ENCODE measurements at regions not wholly inside any gene's neighbourhood (a gene's known extent, or its start where the extent isn't known, plus 50 kb on each side); places are given as distances from the start of the nearest gene placed in this dataset.
"Not testable (repeated sequence)": the region's sequence is repeated elsewhere in the genome, so short reads cannot be mapped to it uniquely, and the experiment has no call there.

- no peak for TF ChIP-seq POLR2A (IDR thresholded peaks at IDR 0.05; ENCODE audit: low read length)
- no peak for TF ChIP-seq GATA1 (IDR thresholded peaks at IDR 0.05; ENCODE audit: low read depth, low read length)
- no peak for DNase-seq
Measured at GRCh38 chr6:845566-845965, 152.6 kb upstream of the EXOC2 start.

- TF ChIP-seq POLR2A (IDR thresholded peaks at IDR 0.05; ENCODE audit: low read length) (no peak), GATA1 (IDR thresholded peaks at IDR 0.05; ENCODE audit: low read depth, low read length) (no peak)
- no peak for DNase-seq
Measured at GRCh38 chr6:845101-845500, 152.2 kb upstream of the EXOC2 start.

GRCh38 chr6:842141-842540, 149.2 kb upstream of the EXOC2 start:
- TF ChIP-seq POLR2A (IDR thresholded peaks at IDR 0.05; ENCODE audit: low read length) (no peak), GATA1 (IDR thresholded peaks at IDR 0.05; ENCODE audit: low read depth, low read length) (no peak)
- no peak for DNase-seq

- TF ChIP-seq GATA1 (IDR thresholded peaks at IDR 0.05; ENCODE audit: low read depth, low read length) (no peak), POLR2A (IDR thresholded peaks at IDR 0.05; ENCODE audit: low read length) (no peak)
- DNase-seq = no peak
Measured at GRCh38 chr6:841569-841968, 148.6 kb upstream of the EXOC2 start.

- TF ChIP-seq POLR2A (IDR thresholded peaks at IDR 0.05; ENCODE audit: low read length) (no peak), GATA1 (IDR thresholded peaks at IDR 0.05; ENCODE audit: low read depth, low read length) (no peak)
- DNase-seq = no peak
Measured at GRCh38 chr6:839201-839600, 146.3 kb upstream of the EXOC2 start.

GRCh38 chr6:837380-837779, 144.4 kb upstream of the EXOC2 start:
- TF ChIP-seq GATA1 (IDR thresholded peaks at IDR 0.05; ENCODE audit: low read depth, low read length) (no peak), POLR2A (IDR thresholded peaks at IDR 0.05; ENCODE audit: low read length) (no peak)
- no peak for DNase-seq

GRCh38 chr6:836276-836853, 143.4 kb upstream of the EXOC2 start:
- DNase-seq = no peak
- TF ChIP-seq POLR2A (IDR thresholded peaks at IDR 0.05; ENCODE audit: low read length) (no peak), GATA1 (IDR thresholded peaks at IDR 0.05; ENCODE audit: low read depth, low read length) (no peak)

- TF ChIP-seq POLR2A (IDR thresholded peaks at IDR 0.05; ENCODE audit: low read length) (no peak), GATA1 (IDR thresholded peaks at IDR 0.05; ENCODE audit: low read depth, low read length) (no peak)
- no peak for DNase-seq
Measured at GRCh38 chr6:835476-836160, 142.7 kb upstream of the EXOC2 start.

- DNase-seq = no peak
- TF ChIP-seq POLR2A (IDR thresholded peaks at IDR 0.05; ENCODE audit: low read length) (no peak), GATA1 (IDR thresholded peaks at IDR 0.05; ENCODE audit: low read depth, low read length) (no peak)
Measured at GRCh38 chr6:834866-835265, 141.9 kb upstream of the EXOC2 start.

GRCh38 chr6:834190-834589, 141.3 kb upstream of the EXOC2 start:
- no peak for DNase-seq
- TF ChIP-seq GATA1 (IDR thresholded peaks at IDR 0.05; ENCODE audit: low read depth, low read length) = no peak
- no peak for TF ChIP-seq POLR2A (IDR thresholded peaks at IDR 0.05; ENCODE audit: low read length)

GRCh38 chr6:832804-833203, 139.9 kb upstream of the EXOC2 start:
- not testable (repeated sequence) for DNase-seq

- TF ChIP-seq POLR2A (IDR thresholded peaks at IDR 0.05; ENCODE audit: low read length) (no peak), GATA1 (IDR thresholded peaks at IDR 0.05; ENCODE audit: low read depth, low read length) (no peak)
- no peak for DNase-seq
Measured at GRCh38 chr6:830667-831327, 137.9 kb upstream of the EXOC2 start.

GRCh38 chr6:829656-830055, 136.7 kb upstream of the EXOC2 start:
- no peak for DNase-seq
- TF ChIP-seq POLR2A (IDR thresholded peaks at IDR 0.05; ENCODE audit: low read length) = no peak
- no peak for TF ChIP-seq GATA1 (IDR thresholded peaks at IDR 0.05; ENCODE audit: low read depth, low read length)

GRCh38 chr6:827431-827830, 134.5 kb upstream of the EXOC2 start:
- no peak for TF ChIP-seq POLR2A (IDR thresholded peaks at IDR 0.05; ENCODE audit: low read length)
- no peak for TF ChIP-seq GATA1 (IDR thresholded peaks at IDR 0.05; ENCODE audit: low read depth, low read length)
- no peak for DNase-seq

GRCh38 chr6:819122-819521, 126.2 kb upstream of the EXOC2 start:
- no peak for DNase-seq
- no peak for TF ChIP-seq GATA1 (IDR thresholded peaks at IDR 0.05; ENCODE audit: low read depth, low read length)
- no peak for TF ChIP-seq POLR2A (IDR thresholded peaks at IDR 0.05; ENCODE audit: low read length)
